MM.1S (cell line): ENCODE measurements at regions not wholly inside any gene's neighbourhood (a gene's known extent, or its start where the extent isn't known, plus 50 kb on each side); places are given as distances from the start of the nearest gene placed in this dataset.

ENCODE experiments used
- DNase-seq: peaks from one replicate; pipeline ENCODE4 v3.0.0-alpha.2; 2015
- H2AFZ ChIP-seq: fragments of 300-600 bp; sonication (generic); 2 replicates; pipeline ENCODE4 v1.6.0; 2016; ENCODE audit warnings: antibody characterized with exemption, low read length
- H3F3A ChIP-seq: fragments of 300-600 bp; sonication (generic); 2 replicates; pipeline ENCODE4 v1.6.1; 2016; ENCODE audit warnings: mild to moderate bottlenecking, antibody characterized with exemption, low read length, moderate library complexity, mixed read lengths; ENCODE audit not compliant: insufficient read depth
- H3K27ac ChIP-seq: fragments of 300-600 bp; sonication (generic); 2 replicates; pipeline ENCODE4 v1.5.1; 2016; ENCODE audit warnings: mild to moderate bottlenecking, low read length
- H3K27me3 ChIP-seq: fragments of 300-600 bp; sonication (generic); replicated peaks from 2 replicates; pipeline ENCODE4 v1.6.0; 2016; ENCODE audit warnings: low read length; ENCODE audit not compliant: insufficient read depth
- H3K36me3 ChIP-seq: fragments of 300-600 bp; sonication (generic); replicated peaks from 2 replicates; pipeline ENCODE4 v1.6.1; 2016; ENCODE audit warnings: mild to moderate bottlenecking, low read length, mixed read lengths; ENCODE audit not compliant: insufficient read depth
- H3K4me1 ChIP-seq: fragments of 300-600 bp; sonication (generic); 2 replicates; pipeline ENCODE4 v1.6.1; 2016; ENCODE audit warnings: low read length, mixed read lengths
- H3K4me2 ChIP-seq: fragments of 300-600 bp; sonication (generic); 2 replicates; pipeline ENCODE4 v1.6.0; 2016; ENCODE audit warnings: low read depth, low read length
- H3K4me3 ChIP-seq: fragments of 300-600 bp; sonication (generic); 2 replicates; pipeline ENCODE4 v1.5.1; 2016; ENCODE audit warnings: low read length, mixed read lengths
- H3K79me2 ChIP-seq: fragments of 300-600 bp; sonication (generic); 2 replicates; pipeline ENCODE4 v1.6.1; 2016; ENCODE audit warnings: mixed run types, low read length, mixed read lengths
- H3K9ac ChIP-seq: fragments of 300-600 bp; sonication (generic); 2 replicates; pipeline ENCODE4 v1.6.1; 2016; ENCODE audit warnings: low read length, mixed read lengths
- H3K9me2 ChIP-seq: fragments of 300-600 bp; sonication (generic); replicated peaks from 2 replicates; pipeline ENCODE4 v1.6.1; 2016; ENCODE audit warnings: mild to moderate bottlenecking, low read length, mixed read lengths; ENCODE audit not compliant: insufficient read depth
- H3K9me3 ChIP-seq: fragments of 300-600 bp; sonication (generic); replicated peaks from 2 replicates; pipeline ENCODE4 v1.6.1; 2016; ENCODE audit warnings: mild to moderate bottlenecking, low read length, mixed read lengths; ENCODE audit not compliant: insufficient read depth
- H4K20me1 ChIP-seq: fragments of 300-600 bp; sonication (generic); 2 replicates; pipeline ENCODE4 v1.6.1; 2016; ENCODE audit warnings: mild to moderate bottlenecking, low read length, moderate library complexity, mixed read lengths; ENCODE audit not compliant: insufficient read depth
- CTCF ChIP-seq: fragments of 300-600 bp; sonication (generic); IDR thresholded peaks from 2 replicates; pipeline ENCODE4 v1.5.1; 2016; ENCODE audit warnings: antibody characterized with exemption, low read length, mixed read lengths
- EZH2 ChIP-seq: fragments of 300-600 bp; sonication (generic); optimal IDR thresholded peaks from 2 replicates; pipeline ENCODE3; 2017; ENCODE audit warnings: low read depth, mild to moderate bottlenecking, antibody characterized with exemption, low read length, mixed read lengths
- EZH2phosphoT487 ChIP-seq: fragments of 300-600 bp; sonication (generic); IDR thresholded peaks from 2 replicates; pipeline ENCODE4 v1.6.1; 2018; ENCODE audit warnings: antibody characterized with exemption, low read length

GRCh38 chr15:70486012-70486411 lies 277.3 kb downstream of the UACA start:
- H3K4me2 ChIP-seq: no peak overlapping the region
- H4K20me1 ChIP-seq: no peaks in the 10 kb centered on the region

GRCh38 chr15:70484993-70485392 lies 278.4 kb downstream of the UACA start:
- Histone ChIP-seq H3K79me2 (no peaks in the 10 kb centered on the region), H3K36me3 (no peaks in the 10 kb centered on the region), H4K20me1 (no peaks in the 10 kb centered on the region), H3F3A (no peaks in the 10 kb centered on the region), H3K4me2 (no peak overlapping the region), H2AFZ (no peak overlapping the region), H3K4me3 (no peak overlapping the region), H3K4me1 (peaks cover 24% of the 10 kb centered on the region), H3K9ac (no peak overlapping the region), H3K27me3 (no peaks in the 10 kb centered on the region), H3K9me2 (no peaks in the 10 kb centered on the region), H3K27ac (no peak overlapping the region), H3K9me3 (no peaks in the 10 kb centered on the region)
- DNase-seq: no peak
- TF ChIP-seq EZH2 (no peak), EZH2phosphoT487 (no peak), CTCF (no peak)

More at GRCh38 chr15:70486012-70486411, 277.3 kb downstream of the UACA start:
- H3K4me3 ChIP-seq: no peak overlapping the region
- no peaks in the 10 kb centered on the region for H3K9me3 ChIP-seq
- no peak overlapping the region for H3K27ac ChIP-seq
- H3K4me1 ChIP-seq: peaks cover 22% of the 10 kb centered on the region
- H2AFZ ChIP-seq: no peak overlapping the region
- TF ChIP-seq CTCF (no peak), EZH2phosphoT487 (no peak), EZH2 (no peak)
- no peaks in the 10 kb centered on the region for H3K79me2 ChIP-seq
- no peak for DNase-seq
- H3K27me3 ChIP-seq: no peaks in the 10 kb centered on the region
- H3K9ac ChIP-seq: no peak overlapping the region
- H3K9me2 ChIP-seq: no peaks in the 10 kb centered on the region
- H3F3A ChIP-seq: peaks cover 2% of the 10 kb centered on the region; the same call in 1 of the 2 replicates
- H3K36me3 ChIP-seq: no peaks in the 10 kb centered on the region

GRCh38 chr15:70483513-70483912 lies 279.8 kb downstream of the UACA start:
- H2AFZ ChIP-seq: no peak overlapping the region
- H3K4me3 ChIP-seq: no peak overlapping the region
- peaks cover 8% of the 10 kb centered on the region for H3F3A ChIP-seq
- peaks cover 38% of the 10 kb centered on the region for H3K4me1 ChIP-seq
- H3K9me2 ChIP-seq: no peaks in the 10 kb centered on the region
- H3K9me3 ChIP-seq: no peaks in the 10 kb centered on the region
- TF ChIP-seq EZH2: no peak
- no peak for TF ChIP-seq CTCF
- no peak for TF ChIP-seq EZH2phosphoT487
- H3K79me2 ChIP-seq: no peaks in the 10 kb centered on the region
- no peak for DNase-seq
- no peaks in the 10 kb centered on the region for H3K27me3 ChIP-seq
- no peak overlapping the region for H3K27ac ChIP-seq
- H3K4me2 ChIP-seq: no peak overlapping the region
- H3K36me3 ChIP-seq: no peaks in the 10 kb centered on the region
- H4K20me1 ChIP-seq: no peaks in the 10 kb centered on the region
- H3K9ac ChIP-seq: no peak overlapping the region
